Activated T-helper 1 cell treated with Interleukin-2 at 50 U/mL for 16 hours (primary cell): ENCODE measurements at regions not wholly inside any gene's neighbourhood (a gene's known extent, or its start where the extent isn't known, plus 50 kb on each side); places are given as distances from the start of the nearest gene placed in this dataset.

ENCODE experiments used
- DNase-seq: peaks from one replicate; pipeline ENCODE4 v3.0.0-alpha.2; 2020; ENCODE audit warnings: low read depth

- DNase-seq: no peak
These were observed 634.6 kb upstream of the ARGLU1 start for GRCh38 chr13:107202371-107203023.

GRCh38 chr13:107200491-107200890 is 632.6 kb upstream of the ARGLU1 start:
- no peak for DNase-seq

- no peak for DNase-seq
These were observed 624.4 kb upstream of the ARGLU1 start for GRCh38 chr13:107192289-107192688.

GRCh38 chr13:107190065-107190464 is 622.1 kb upstream of the ARGLU1 start:
- no peak for DNase-seq

GRCh38 chr13:107185889-107186288 is 618.0 kb upstream of the ARGLU1 start:
- DNase-seq: no peak

GRCh38 chr13:107170270-107170931 is 602.5 kb upstream of the ARGLU1 start:
- DNase-seq: no peak

GRCh38 chr13:107157271-107157670 is 589.3 kb upstream of the ARGLU1 start:
- no peak for DNase-seq

- DNase-seq: no peak
These were observed 576.5 kb upstream of the ARGLU1 start for GRCh38 chr13:107144432-107144831.

GRCh38 chr13:107141767-107142166 is 573.8 kb upstream of the ARGLU1 start:
- DNase-seq: no peak

- no peak for DNase-seq
These were observed 571.1 kb upstream of the ARGLU1 start for GRCh38 chr13:107139006-107139405.

GRCh38 chr13:107138486-107138885 is 570.5 kb upstream of the ARGLU1 start:
- no peak for DNase-seq

GRCh38 chr13:107133950-107134349 is 566.0 kb upstream of the ARGLU1 start:
- no peak for DNase-seq

GRCh38 chr13:107130566-107130965 is 562.6 kb upstream of the ARGLU1 start:
- no peak for DNase-seq

- DNase-seq: no peak
These were observed 556.8 kb upstream of the ARGLU1 start for GRCh38 chr13:107124730-107125129.

- DNase-seq: no peak
These were observed 556.3 kb upstream of the ARGLU1 start for GRCh38 chr13:107124129-107124718.

GRCh38 chr13:107121793-107122192 is 553.9 kb upstream of the ARGLU1 start:
- DNase-seq: no peak

- DNase-seq: no peak
These were observed 552.3 kb upstream of the ARGLU1 start for GRCh38 chr13:107119989-107120881.

- no peak for DNase-seq
These were observed 550.6 kb upstream of the ARGLU1 start for GRCh38 chr13:107118506-107118905.

GRCh38 chr13:107117327-107118012 is 549.5 kb upstream of the ARGLU1 start:
- DNase-seq: no peak

GRCh38 chr13:107113387-107113786 is 545.5 kb upstream of the ARGLU1 start:
- DNase-seq: no peak

GRCh38 chr13:107111248-107111647 is 543.3 kb upstream of the ARGLU1 start:
- no peak for DNase-seq

- no peak for DNase-seq
These were observed 536.7 kb upstream of the ARGLU1 start for GRCh38 chr13:107104631-107105030.
